ENCODE measurements at regions not wholly inside any gene's neighbourhood (a gene's known extent, or its start where the extent isn't known, plus 50 kb on each side); places are given as distances from the start of the nearest gene placed in this dataset.

GRCh38 chr7:130814778-130815335 lies 80.8 kb upstream of the KLF14 start:
- no peak for TF ChIP-seq CTCF (IDR thresholded peaks at IDR 0.05 in 4 of 5, conservative IDR thresholded peaks at IDR 0.05 in 1 of 5)
- no peak for TF ChIP-seq POLR2A (IDR thresholded peaks at IDR 0.05)

Data from gastrocnemius medialis (tissue), 4 donors.